PC-3 (cell line): ENCODE measurements at regions not wholly inside any gene's neighbourhood (a gene's known extent, or its start where the extent isn't known, plus 50 kb on each side); places are given as distances from the start of the nearest gene placed in this dataset.

Source experiments
- ATAC-seq: fragments of 200-7000 bp; cut with Tn5 transposase; 2 replicates; pipeline ENCODE4 v1.9.1; 2020; ENCODE audit warnings: mild to moderate bottlenecking, moderate library complexity
- BruUV-seq: library from RNA; stranded (reverse); fragments of 400-500 nt; replicated peaks from 2 replicates; lab custom pipeline; 2021; lab: Mats Ljungman, UMichigan
- CTCF ChIA-PET: fragments of 300-600 bp; sonication (Branson Sonifier 250); formaldehyde crosslinking; loops from one replicate; lab custom pipeline; 2022; ENCODE audit warnings: antibody characterized with exemption; lab: Charles Lee
- POLR2A ChIA-PET: fragments of 300-600 bp; sonication (Branson Sonifier 250); formaldehyde crosslinking; loops from one replicate; lab custom pipeline; 2022; ENCODE audit warnings: antibody characterized with exemption; ENCODE audit not compliant: unreplicated experiment; lab: Charles Lee
- DNase-seq: peaks from one replicate; pipeline ENCODE4 v3.0.0-alpha.2; 2015
- H2AFZ ChIP-seq: fragments of 300-600 bp; sonication (generic); 2 replicates; pipeline ENCODE4 v1.6.0; 2016; ENCODE audit warnings: antibody characterized with exemption, low read length
- H3F3A ChIP-seq: fragments of 300-600 bp; sonication (generic); one replicate; pipeline ENCODE4 v1.6.0; 2017; ENCODE audit warnings: antibody characterized with exemption, low read length, control low read depth, mild to moderate bottlenecking; ENCODE audit not compliant: unreplicated experiment
- H3K27ac ChIP-seq: fragments of 300-600 bp; sonication (generic); 2 replicates; pipeline ENCODE4 v1.5.1; 2016; ENCODE audit warnings: mild to moderate bottlenecking, low read length
- H3K27me3 ChIP-seq: fragments of 300-600 bp; sonication (generic); 2 replicates; pipeline ENCODE4 v1.6.1; 2016; ENCODE audit warnings: low read length, mixed read lengths
- H3K36me3 ChIP-seq: fragments of 300-600 bp; sonication (generic); 2 replicates; pipeline ENCODE4 v1.6.1; 2016; ENCODE audit warnings: low read depth, mixed run types, low read length, mixed read lengths
- H3K4me1 ChIP-seq: fragments of 300-600 bp; sonication (generic); 2 replicates; pipeline ENCODE4 v1.5.1; 2016; ENCODE audit warnings: low read length; ENCODE audit not compliant: insufficient read depth
- H3K4me2 ChIP-seq: fragments of 300-600 bp; sonication (generic); 2 replicates; pipeline ENCODE4 v1.6.0; 2016; ENCODE audit warnings: low read length
- H3K4me3 ChIP-seq: fragments of 300-600 bp; sonication (generic); 2 replicates; pipeline ENCODE4 v1.5.1; 2016; ENCODE audit warnings: mild to moderate bottlenecking, low read length, mixed read lengths
- H3K79me2 ChIP-seq: fragments of 300-600 bp; sonication (generic); 2 replicates; pipeline ENCODE4 v1.6.1; 2017; ENCODE audit warnings: low read length, mixed read lengths
- H3K9ac ChIP-seq: fragments of 300-600 bp; sonication (generic); 2 replicates; pipeline ENCODE4 v1.6.0; 2016; ENCODE audit warnings: mild to moderate bottlenecking, low read length
- H3K9me2 ChIP-seq: fragments of 300-600 bp; sonication (generic); replicated peaks from 2 replicates; pipeline ENCODE4 v1.6.1; 2016; ENCODE audit warnings: mixed run types, low read length, mixed read lengths
- H3K9me3 ChIP-seq: fragments of 300-600 bp; sonication (generic); 2 replicates; pipeline ENCODE4 v1.6.1; 2016; ENCODE audit warnings: low read length, mixed read lengths
- H4K20me1 ChIP-seq: fragments of 300-600 bp; sonication (generic); 2 replicates; pipeline ENCODE4 v1.6.1; 2016; ENCODE audit warnings: low read length, mixed read lengths
- CTCF ChIP-seq: fragments of 300-600 bp; sonication (generic); conservative IDR thresholded peaks from 2 replicates; pipeline ENCODE4 v1.5.1; 2017; ENCODE audit warnings: antibody characterized with exemption, low read depth, mild to moderate bottlenecking, low read length
- EZH2 ChIP-seq: fragments of 300-600 bp; sonication (generic); IDR thresholded peaks from one replicate; pipeline ENCODE4 v1.6.1; 2017; ENCODE audit warnings: antibody characterized with exemption, mild to moderate bottlenecking, low read length; ENCODE audit not compliant: unreplicated experiment
- EZH2phosphoT487 ChIP-seq: fragments of 300-600 bp; sonication (generic); IDR thresholded peaks from 2 replicates; pipeline ENCODE4 v1.6.1; 2018; ENCODE audit warnings: mild to moderate bottlenecking, antibody characterized with exemption, low read length, borderline replicate concordance
- intact Hi-C: fragments of 100-400 bp; cut with micrococcal nuclease; formaldehyde crosslinking; loops from 2 replicates; pipeline ENCODE4 v1.9.0; 2023

GRCh38 chr13:112143046-112143752 lies 76.2 kb downstream of the SOX1 start:
- Histone ChIP-seq H3K9ac (no peak overlapping the region), H3K27ac (no peak overlapping the region), H3K9me2 (no peaks in the 10 kb centered on the region), H3K4me2 (no peak overlapping the region), H3K4me3 (no peak overlapping the region), H4K20me1 (no peaks in the 10 kb centered on the region), H3K36me3 (no peaks in the 10 kb centered on the region), H3F3A (no peaks in the 10 kb centered on the region), H2AFZ (no peak overlapping the region), H3K27me3 (peaks cover 7% of the 10 kb centered on the region), H3K79me2 (no peaks in the 10 kb centered on the region), H3K9me3 (no peaks in the 10 kb centered on the region), H3K4me1 (no peaks in the 10 kb centered on the region)
- ChIA-PET CTCF (no interaction called here), POLR2A (no interaction called here)
- ATAC-seq (no peak), DNase-seq (no peak)
- no TSS peak for BruUV-seq
- TF ChIP-seq CTCF = no peak
- no peak for TF ChIP-seq EZH2phosphoT487
- no peak for TF ChIP-seq EZH2
- intact Hi-C loops = no loop called here

DNA sequence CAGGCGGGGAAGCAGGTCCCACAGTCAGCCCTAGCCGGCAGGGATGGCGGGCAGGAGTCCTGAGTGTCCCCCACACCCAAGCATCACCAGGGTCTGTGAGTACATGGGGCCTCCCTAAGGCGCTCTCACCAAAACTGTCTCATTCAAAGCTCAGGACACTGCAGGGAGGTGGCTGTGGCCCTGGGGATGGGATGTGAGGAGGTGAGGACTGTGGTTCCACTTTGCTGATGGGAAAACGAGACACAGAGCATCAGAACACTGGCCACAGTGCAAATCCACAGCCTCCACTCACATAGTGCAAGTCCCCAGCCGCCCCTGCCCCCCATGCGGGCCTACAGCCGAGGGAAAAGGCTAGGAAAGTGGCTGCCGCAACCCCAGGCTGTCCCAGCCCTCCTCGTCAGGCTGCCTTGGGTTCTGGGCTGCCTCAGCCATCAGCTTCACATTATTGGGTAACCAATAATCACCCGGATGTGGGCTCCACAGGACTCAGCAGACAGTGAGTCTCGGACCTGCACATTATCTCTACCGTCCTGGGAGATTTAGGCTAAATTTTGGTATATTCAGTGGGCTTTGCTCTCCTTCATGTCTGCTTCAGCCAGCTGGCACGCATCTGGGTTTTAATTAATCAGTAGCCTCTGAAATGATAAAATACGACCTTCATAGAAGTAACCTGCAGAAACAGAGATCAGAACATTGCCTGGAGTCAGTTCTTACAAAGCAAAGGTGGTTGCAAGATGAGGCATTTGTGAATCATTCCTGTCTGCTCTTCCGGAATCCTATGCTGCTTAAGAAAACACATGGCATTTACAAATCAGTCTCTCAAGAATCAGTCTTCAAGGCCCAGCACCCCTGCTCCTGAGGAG lies 77.0 kb downstream of the SOX1 start:
- no peak for ATAC-seq
- H3K4me3 ChIP-seq = no peak overlapping the region

More for the DNA sequence above, 77.0 kb downstream of the SOX1 start:
- no peak overlapping the region for H3K27ac ChIP-seq
- ChIA-PET POLR2A (no interaction called here), CTCF (no interaction called here)
- no peak overlapping the region for H3K9ac ChIP-seq
- H2AFZ ChIP-seq = no peak overlapping the region
- H3K79me2 ChIP-seq = no peaks in the 10 kb centered on the region
- peak; percentile 1 for DNase-seq
- no peaks in the 10 kb centered on the region for H3K27me3 ChIP-seq
- BruUV-seq = no TSS peak
- no peaks in the 10 kb centered on the region for H3K4me1 ChIP-seq
- intact Hi-C loops = no loop called here
- H3K9me2 ChIP-seq = no peaks in the 10 kb centered on the region
- H3K9me3 ChIP-seq = no peaks in the 10 kb centered on the region
- TF ChIP-seq CTCF (no peak), EZH2phosphoT487 (no peak), EZH2 (no peak)
- H3F3A ChIP-seq = no peaks in the 10 kb centered on the region
- H3K36me3 ChIP-seq = no peaks in the 10 kb centered on the region
- H3K4me2 ChIP-seq = no peak overlapping the region
- H4K20me1 ChIP-seq = no peaks in the 10 kb centered on the region
